OCI-LY3 (cell line): ENCODE measurements at regions not wholly inside any gene's neighbourhood (a gene's known extent, or its start where the extent isn't known, plus 50 kb on each side); places are given as distances from the start of the nearest gene placed in this dataset.

Experiments
- H2AFZ ChIP-seq: fragments of 200-600, 300-600 bp; shearing (Covaris generic); 2 replicates; pipeline ENCODE4 v1.6.0; 2014; ENCODE audit warnings: antibody characterized with exemption, low read depth, low read length
- H3K27ac ChIP-seq: fragments of 200-600, 300-600 bp; sonication (generic); 2 replicates; pipeline ENCODE4 v1.5.1; 2014; ENCODE audit warnings: mild to moderate bottlenecking, low read length, moderate library complexity, mixed read lengths
- H3K27me3 ChIP-seq: fragments of 200-600, 300-600 bp; sonication (generic); 2 replicates; pipeline ENCODE4 v1.6.1; 2014; ENCODE audit warnings: low read depth, low read length, mixed read lengths
- H3K36me3 ChIP-seq: fragments of 200-600, 300-600 bp; sonication (generic); replicated peaks from 2 replicates; pipeline ENCODE3; 2014; ENCODE audit warnings: low read depth, low read length, mixed read lengths
- H3K4me1 ChIP-seq: fragments of 300-600, 200-600 bp; sonication (generic); 2 replicates; pipeline ENCODE4 v1.6.1; 2014; ENCODE audit warnings: low read length, mixed read lengths
- H3K4me2 ChIP-seq: fragments of 200-600, 300-600 bp; sonication (generic); 2 replicates; pipeline ENCODE4 v1.6.1; 2014; ENCODE audit warnings: low read length, mixed read lengths
- H3K4me3 ChIP-seq: fragments of 300-600, 200-600 bp; sonication (generic); 2 replicates; pipeline ENCODE4 v1.5.1; 2014; ENCODE audit warnings: antibody characterized with exemption, mild to moderate bottlenecking, low read length, moderate library complexity
- H3K79me2 ChIP-seq: fragments of 300-600, 200-600 bp; shearing (Covaris generic); 2 replicates; pipeline ENCODE4 v1.6.1; 2014; ENCODE audit warnings: mild to moderate bottlenecking, low read length, mixed read lengths
- H3K9ac ChIP-seq: fragments of 300-600, 200-600 bp; shearing (Covaris generic); 2 replicates; pipeline ENCODE4 v1.6.0; 2014; ENCODE audit warnings: mild to moderate bottlenecking, low read length, moderate library complexity
- H3K9me3 ChIP-seq: fragments of 200-600, 300-600 bp; shearing (Covaris generic); 2 replicates; pipeline ENCODE4 v1.6.1; 2014; ENCODE audit warnings: low read length, mixed read lengths; ENCODE audit not compliant: insufficient read depth
- H4K20me1 ChIP-seq: fragments of 200-600, 300-600 bp; sonication (generic); 2 replicates; pipeline ENCODE4 v1.6.1; 2016; ENCODE audit warnings: low read length, mixed read lengths; ENCODE audit not compliant: insufficient read depth
- EZH2phosphoT487 ChIP-seq: fragments of 200-600 bp; shearing (Covaris generic); IDR thresholded peaks from 2 replicates; pipeline ENCODE4 v1.6.1; 2018; ENCODE audit warnings: antibody characterized with exemption, mixed run types, low read depth
- TF ChIP-seq, protein P1 (sequence below): fragments of 200-600, 300-600 bp; sonication (generic); IDR thresholded peaks from 2 replicates; pipeline ENCODE4 v1.5.1; 2014; ENCODE audit warnings: antibody characterized with exemption, low read length, low read depth

- H2AFZ ChIP-seq = no peak overlapping the region
- no peaks in the 10 kb centered on the region for H3K4me1 ChIP-seq
- H3K4me3 ChIP-seq = no peak overlapping the region
- H4K20me1 ChIP-seq = no peaks in the 10 kb centered on the region
- no peak overlapping the region for H3K27ac ChIP-seq
- no peaks in the 10 kb centered on the region for H3K27me3 ChIP-seq
- no peaks in the 10 kb centered on the region for H3K36me3 ChIP-seq
- H3K9me3 ChIP-seq = no peaks in the 10 kb centered on the region
- H3K79me2 ChIP-seq = no peaks in the 10 kb centered on the region
- H3K9ac ChIP-seq = no peak overlapping the region
- H3K4me2 ChIP-seq = no peak overlapping the region
- TF ChIP-seq EZH2phosphoT487 = no peak
- TF ChIP-seq, protein P1, sequence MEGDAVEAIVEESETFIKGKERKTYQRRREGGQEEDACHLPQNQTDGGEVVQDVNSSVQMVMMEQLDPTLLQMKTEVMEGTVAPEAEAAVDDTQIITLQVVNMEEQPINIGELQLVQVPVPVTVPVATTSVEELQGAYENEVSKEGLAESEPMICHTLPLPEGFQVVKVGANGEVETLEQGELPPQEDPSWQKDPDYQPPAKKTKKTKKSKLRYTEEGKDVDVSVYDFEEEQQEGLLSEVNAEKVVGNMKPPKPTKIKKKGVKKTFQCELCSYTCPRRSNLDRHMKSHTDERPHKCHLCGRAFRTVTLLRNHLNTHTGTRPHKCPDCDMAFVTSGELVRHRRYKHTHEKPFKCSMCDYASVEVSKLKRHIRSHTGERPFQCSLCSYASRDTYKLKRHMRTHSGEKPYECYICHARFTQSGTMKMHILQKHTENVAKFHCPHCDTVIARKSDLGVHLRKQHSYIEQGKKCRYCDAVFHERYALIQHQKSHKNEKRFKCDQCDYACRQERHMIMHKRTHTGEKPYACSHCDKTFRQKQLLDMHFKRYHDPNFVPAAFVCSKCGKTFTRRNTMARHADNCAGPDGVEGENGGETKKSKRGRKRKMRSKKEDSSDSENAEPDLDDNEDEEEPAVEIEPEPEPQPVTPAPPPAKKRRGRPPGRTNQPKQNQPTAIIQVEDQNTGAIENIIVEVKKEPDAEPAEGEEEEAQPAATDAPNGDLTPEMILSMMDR = no peak
Observed at GRCh38 chr14:81637639-81638038, 104.0 kb upstream of the SEL1L start.

DNA sequence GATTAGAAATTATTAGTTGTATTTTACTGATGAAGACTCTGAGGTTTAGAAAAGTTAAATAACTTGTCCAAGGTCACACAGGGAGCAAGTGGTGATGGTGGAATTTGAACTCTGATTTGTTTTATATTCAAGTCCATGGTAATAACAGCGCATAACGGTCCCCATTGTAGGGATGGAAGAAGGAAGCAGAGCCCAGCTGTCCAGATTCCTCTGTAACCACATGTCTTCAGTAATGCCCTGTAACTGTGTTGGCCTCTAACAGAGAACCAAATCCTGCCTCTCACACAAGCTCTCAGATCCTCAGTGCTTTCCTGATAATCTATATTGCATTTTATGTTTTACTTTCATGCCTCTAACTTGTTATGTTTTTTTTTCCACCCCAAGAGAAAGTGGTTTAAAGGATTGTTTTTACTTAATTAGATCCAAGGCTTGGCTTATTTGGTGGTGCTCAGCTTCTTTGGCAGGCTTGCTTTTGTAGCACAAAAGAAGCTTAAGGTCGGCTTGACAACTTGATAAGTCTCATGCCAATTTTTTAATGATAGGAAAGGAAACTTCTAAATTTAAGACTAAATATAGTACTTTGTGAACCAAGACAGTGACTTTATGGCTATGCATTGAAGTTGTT, 105.1 kb upstream of the SEL1L start:
- TF ChIP-seq, protein P1 = no peak
- no peak overlapping the region for H3K27ac ChIP-seq
- H3K4me1 ChIP-seq = no peaks in the 10 kb centered on the region

GRCh38 chr14:81653626-81654025, 120.0 kb upstream of the SEL1L start:
- H3K4me3 ChIP-seq = no peak overlapping the region
- no peak overlapping the region for H3K27ac ChIP-seq
- no peaks in the 10 kb centered on the region for H3K79me2 ChIP-seq
- H3K4me1 ChIP-seq = no peaks in the 10 kb centered on the region
- H3K4me2 ChIP-seq = no peak overlapping the region
- H3K9me3 ChIP-seq = no peaks in the 10 kb centered on the region
- H2AFZ ChIP-seq = no peak overlapping the region
- H3K9ac ChIP-seq = no peak overlapping the region
- no peak for TF ChIP-seq EZH2phosphoT487
- TF ChIP-seq, protein P1 = no peak
- H4K20me1 ChIP-seq = no peaks in the 10 kb centered on the region
- no peaks in the 10 kb centered on the region for H3K27me3 ChIP-seq
- no peaks in the 10 kb centered on the region for H3K36me3 ChIP-seq

More for the DNA sequence above, 105.1 kb upstream of the SEL1L start:
- no peaks in the 10 kb centered on the region for H3K36me3 ChIP-seq
- H4K20me1 ChIP-seq = no peaks in the 10 kb centered on the region
- H3K27me3 ChIP-seq = no peaks in the 10 kb centered on the region
- H3K9me3 ChIP-seq = no peaks in the 10 kb centered on the region
- H3K4me2 ChIP-seq = no peak overlapping the region
- no peak overlapping the region for H3K4me3 ChIP-seq
- H3K9ac ChIP-seq = no peak overlapping the region
- H3K79me2 ChIP-seq = no peaks in the 10 kb centered on the region
- no peak overlapping the region for H2AFZ ChIP-seq

DNA sequence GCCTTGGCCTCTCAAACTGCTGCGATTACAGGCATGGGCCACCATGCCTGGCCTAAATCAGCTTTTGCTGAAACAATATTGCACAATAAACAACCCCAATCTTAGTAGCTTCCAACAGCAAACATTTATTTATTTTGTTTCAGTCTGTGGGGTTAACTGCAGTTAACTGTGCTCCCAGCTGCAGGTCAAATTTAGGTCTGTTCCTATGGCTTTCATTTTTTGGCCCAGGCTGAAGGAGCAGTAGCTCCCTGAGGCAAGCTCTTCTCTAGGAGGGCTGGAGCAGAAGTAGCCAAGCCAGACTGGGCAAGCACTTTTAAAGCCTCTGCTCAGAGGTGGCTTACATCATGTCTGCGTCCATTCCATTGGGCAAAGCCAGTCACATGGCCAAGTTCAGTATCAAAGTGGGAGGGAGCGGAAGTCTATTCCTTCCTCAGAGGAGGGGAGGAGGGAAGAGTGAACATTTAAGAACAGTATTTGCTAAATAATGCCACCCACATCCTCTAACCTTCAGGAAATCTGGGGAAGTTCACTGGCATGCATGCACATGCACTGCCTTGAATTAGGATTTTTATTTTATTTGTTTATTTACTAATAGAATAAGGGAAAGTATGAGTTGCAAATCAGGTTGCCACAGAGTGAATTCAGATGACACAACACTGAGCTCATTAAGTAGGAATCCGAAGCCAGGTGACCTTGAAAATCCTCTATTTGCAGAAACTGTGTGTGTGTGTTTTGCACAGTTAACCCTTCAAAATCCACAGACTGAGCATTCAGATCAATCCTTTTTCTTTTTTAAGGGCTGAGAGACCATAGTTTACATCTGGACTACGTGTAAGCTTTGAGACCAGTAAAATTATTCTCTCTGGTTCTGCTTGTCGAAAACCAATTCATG, 122.0 kb upstream of the SEL1L start:
- no peaks in the 10 kb centered on the region for H3K27me3 ChIP-seq
- no peak overlapping the region for H3K9ac ChIP-seq
- no peak overlapping the region for H2AFZ ChIP-seq
- no peaks in the 10 kb centered on the region for H3K4me1 ChIP-seq
- no peaks in the 10 kb centered on the region for H3K9me3 ChIP-seq
- TF ChIP-seq, protein P1 = no peak
- TF ChIP-seq EZH2phosphoT487 = no peak
- H4K20me1 ChIP-seq = no peaks in the 10 kb centered on the region
- H3K27ac ChIP-seq = no peak overlapping the region
- no peak overlapping the region for H3K4me2 ChIP-seq
- no peaks in the 10 kb centered on the region for H3K79me2 ChIP-seq
- no peaks in the 10 kb centered on the region for H3K36me3 ChIP-seq
- H3K4me3 ChIP-seq = no peak overlapping the region
